ENCODE measurements at regions not wholly inside any gene's neighbourhood (a gene's known extent, or its start where the extent isn't known, plus 50 kb on each side); places are given as distances from the start of the nearest gene placed in this dataset.
A peak's percentile ranks its signal among the peaks of the same experiment; 100 is the strongest.

DNA sequence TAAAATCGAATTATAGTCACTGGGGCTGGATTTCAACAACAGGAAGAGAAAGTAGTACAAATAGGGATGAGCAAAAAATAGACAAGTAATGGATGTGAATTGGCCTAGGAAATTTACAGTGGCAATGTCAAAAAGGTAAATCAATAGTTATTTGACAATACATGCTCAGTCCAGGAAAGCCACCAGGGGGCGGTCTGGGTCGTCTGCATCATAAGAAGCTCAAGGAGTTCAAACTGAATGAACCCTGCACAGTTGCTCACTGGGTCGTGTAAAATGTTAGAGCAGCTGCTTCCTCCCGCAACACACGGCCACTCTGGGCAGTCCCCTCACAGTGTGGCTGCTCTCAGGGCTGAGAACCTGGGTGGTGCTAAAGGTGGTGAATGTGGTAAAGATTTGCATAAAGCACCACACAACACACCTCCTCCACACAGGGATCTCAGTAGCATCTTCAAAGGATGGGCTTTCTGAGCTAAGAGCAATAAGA lies 85.9 kb downstream of the ZNF280B start:
- no peak overlapping the region for H3K14ac ChIP-seq (ENCODE audit: insufficient read length)
- no peaks in the 10 kb centered on the region for H3K23me2 ChIP-seq (ENCODE audit: low read depth, low read length)
- 12% methylated on average over 6 of the region's 6 CpGs; no CpG with 5 or more reads in 1 of the 2 experiments for WGBS, 2 experiments (ENCODE audit: extremely low coverage in 1 of 2, insufficient coverage in 1 of 2, insufficient read length in 1 of 2, insufficient replicate concordance in 2 of 2, low coverage in 1 of 2, low lambda C conversion rate in 2 of 2, missing lambda C conversion rate in 1 of 2)
- H4K20me1 ChIP-seq (replicated peaks in 1 of 2; ENCODE audit: control insufficient read depth in 1 of 2, insufficient read depth in 2 of 2, low read length in 2 of 2): peaks cover 0 to 1% of the 10 kb centered on the region in 2 experiments
- H3K4me1 ChIP-seq (replicated peaks in 1 of 4; ENCODE audit: control insufficient read depth in 3 of 4, insufficient read depth in 4 of 4, low read length in 3 of 4): no peaks in the 10 kb centered on the region; a peak in 1 of 7 replicates
- no peak overlapping the region for H2AFZ ChIP-seq (ENCODE audit: low read length)
- no peak overlapping the region for H3K4ac ChIP-seq (replicated peaks; ENCODE audit: insufficient read length, low read depth, low read length)
- FAIRE-seq: peak; percentile 24
- H3K9ac ChIP-seq (replicated peaks in 1 of 4; ENCODE audit: extremely low read depth in 1 of 4, low read depth in 3 of 4, low read length in 3 of 4): no peak overlapping the region
- H2BK12ac ChIP-seq (ENCODE audit: low read depth, low read length): no peak overlapping the region
- no peaks in the 10 kb centered on the region for H3K79me2 ChIP-seq (ENCODE audit: control insufficient read depth in 1 of 2, insufficient read depth in 2 of 2, low read length in 2 of 2)
- no peak overlapping the region for H2BK120ac ChIP-seq (replicated peaks; ENCODE audit: low read depth, low read length)
- no peak overlapping the region for H3K27ac ChIP-seq (ENCODE audit: low read depth, low read length)
- no peak overlapping the region for H2BK15ac ChIP-seq (ENCODE audit: low read length)
- no peak overlapping the region for H3K4me2 ChIP-seq (ENCODE audit: insufficient read depth in 1 of 2, low read depth in 2 of 2, low read length in 2 of 2)
- H3K27me3 ChIP-seq (replicated peaks in 1 of 4; ENCODE audit: control insufficient read depth in 3 of 4, extremely low read depth in 1 of 4, insufficient read depth in 3 of 4, low read length in 3 of 4): peaks cover 63 to 93% (median 88%) of the 10 kb centered on the region in 4 experiments
- H3K18ac ChIP-seq (ENCODE audit: extremely low read depth, low read length): no peak overlapping the region
- H4K5ac ChIP-seq (ENCODE audit: insufficient read length, low read depth, low read length): no peak overlapping the region
- H3K36me3 ChIP-seq (ENCODE audit: control insufficient read depth in 2 of 4, insufficient read depth in 4 of 4, low read length in 3 of 4): no peaks in the 10 kb centered on the region
- no peaks in the 10 kb centered on the region for H3K9me3 ChIP-seq (ENCODE audit: insufficient read depth in 2 of 2, low read depth in 1 of 2, low read length in 1 of 2)
- DNase-seq (ENCODE audit: low read depth in 1 of 2, low spot score in 2 of 2): peak; percentile 21 to 85
- no peak overlapping the region for H2BK20ac ChIP-seq (ENCODE audit: low read length)
- CTCF ChIA-PET (ENCODE audit: partially characterized antibody): interaction anchor here (0.6 to 6.6 kb wide), 33 partner anchors 8 to 716 kb away, joined by 3 to 41 read pairs (median 4); no protein-coding TSS in a partner anchor
- no peak overlapping the region for H3K56ac ChIP-seq (replicated peaks; ENCODE audit: insufficient read length, low read depth, low read length)
- POLR2A ChIA-PET (ENCODE audit: partially characterized antibody): no interaction called here
- no peak overlapping the region for H3K23ac ChIP-seq (ENCODE audit: insufficient read length)
- H4K8ac ChIP-seq (ENCODE audit: extremely low read depth, insufficient read depth, low read length): no peak overlapping the region
- no peak for TF ChIP-seq EP300 (IDR thresholded peaks at IDR 0.05; ENCODE audit: borderline replicate concordance in 1 of 2, low read depth in 2 of 2, low read length in 2 of 2)
- peak; percentile 39 to 49; a peak in 3 of 4 replicates for TF ChIP-seq RAD21 (IDR thresholded peaks at IDR 0.05 in 1 of 2, conservative IDR thresholded peaks at IDR 0.05 in 1 of 2; ENCODE audit: low read depth in 2 of 2, low read length in 2 of 2)
- TF ChIP-seq EGR1 (IDR thresholded peaks at IDR 0.05; ENCODE audit: borderline replicate concordance, low read depth, low read length): no peak
- TF ChIP-seq, protein P1, sequence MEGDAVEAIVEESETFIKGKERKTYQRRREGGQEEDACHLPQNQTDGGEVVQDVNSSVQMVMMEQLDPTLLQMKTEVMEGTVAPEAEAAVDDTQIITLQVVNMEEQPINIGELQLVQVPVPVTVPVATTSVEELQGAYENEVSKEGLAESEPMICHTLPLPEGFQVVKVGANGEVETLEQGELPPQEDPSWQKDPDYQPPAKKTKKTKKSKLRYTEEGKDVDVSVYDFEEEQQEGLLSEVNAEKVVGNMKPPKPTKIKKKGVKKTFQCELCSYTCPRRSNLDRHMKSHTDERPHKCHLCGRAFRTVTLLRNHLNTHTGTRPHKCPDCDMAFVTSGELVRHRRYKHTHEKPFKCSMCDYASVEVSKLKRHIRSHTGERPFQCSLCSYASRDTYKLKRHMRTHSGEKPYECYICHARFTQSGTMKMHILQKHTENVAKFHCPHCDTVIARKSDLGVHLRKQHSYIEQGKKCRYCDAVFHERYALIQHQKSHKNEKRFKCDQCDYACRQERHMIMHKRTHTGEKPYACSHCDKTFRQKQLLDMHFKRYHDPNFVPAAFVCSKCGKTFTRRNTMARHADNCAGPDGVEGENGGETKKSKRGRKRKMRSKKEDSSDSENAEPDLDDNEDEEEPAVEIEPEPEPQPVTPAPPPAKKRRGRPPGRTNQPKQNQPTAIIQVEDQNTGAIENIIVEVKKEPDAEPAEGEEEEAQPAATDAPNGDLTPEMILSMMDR (IDR thresholded peaks at IDR 0.05; ENCODE audit: control extremely low read depth in 1 of 3, insufficient read depth in 1 of 3, low read depth in 1 of 3, low read length in 3 of 3): peak; percentile 52 to 75 (median 72)
- H3K79me1 ChIP-seq (ENCODE audit: low read depth, low read length): no peaks in the 10 kb centered on the region
- H4K91ac ChIP-seq (replicated peaks; ENCODE audit: insufficient read length, low read length): no peak overlapping the region
- no peak overlapping the region for H2AK5ac ChIP-seq (ENCODE audit: low read depth, low read length)
- H3K4me3 ChIP-seq (ENCODE audit: extremely low read depth in 1 of 4, insufficient read depth in 2 of 4, low read depth in 3 of 4, low read length in 4 of 4): no peak overlapping the region
- no peak overlapping the region for H2BK5ac ChIP-seq (ENCODE audit: low read depth, low read length)

Measured in H1 (cell line).